Vagina (tissue), 2 donors: ENCODE measurements at regions not wholly inside any gene's neighbourhood (a gene's known extent, or its start where the extent isn't known, plus 50 kb on each side); places are given as distances from the start of the nearest gene placed in this dataset.
"Not testable (repeated sequence)": the region's sequence is repeated elsewhere in the genome, so short reads cannot be mapped to it uniquely, and the experiment has no call there.

Experiments used
- DNase-seq, 2 donors: peaks; one replicate each; pipeline ENCODE4 v3.0.0-alpha.2; 2017; ENCODE audit errors: extremely low spot score in 2 of 2
- H3K27ac ChIP-seq: fragments of 200-600 bp; sonication (generic); one replicate; pipeline ENCODE4 v1.5.1; 2019
- H3K27me3 ChIP-seq: fragments of 200-600 bp; sonication (generic); one replicate; pipeline ENCODE4 v1.5.1; 2019
- H3K36me3 ChIP-seq, 2 donors: fragments of 200-600 bp; sonication (generic); one replicate each; pipeline ENCODE4 v1.5.1; 2017 to 2019
- H3K4me1 ChIP-seq: fragments of 200-600 bp; sonication (generic); one replicate; pipeline ENCODE4 v1.5.1; 2019
- H3K4me3 ChIP-seq, 2 donors: fragments of 200-600 bp; sonication (generic); 1 replicate in 1 of 2; 2 replicates in 1 of 2; pipeline ENCODE4 v1.5.1; 2016 to 2019
- H3K9me3 ChIP-seq: fragments of 200-600 bp; sonication (generic); one replicate; pipeline ENCODE4 v1.5.1; 2019
- CTCF ChIP-seq, 3 experiments: fragments of 450-650 bp in 2 of 3; fragments of 200-600 bp in 1 of 3; sonication (generic) in 1 of 3; IDR thresholded peaks; one replicate each; pipeline ENCODE4 v1.5.1; 2017 to 2019; ENCODE audit warnings: antibody characterized with exemption in 3 of 3, mild to moderate bottlenecking in 2 of 3, moderate library complexity in 2 of 3
- POLR2A ChIP-seq, 2 donors: fragments of 450-650 bp; IDR thresholded peaks; one replicate each; pipeline ENCODE4 v1.6.1; 2017; ENCODE audit warnings: antibody characterized with exemption in 2 of 2, mild to moderate bottlenecking in 2 of 2, moderate library complexity in 2 of 2
- POLR2AphosphoS5 ChIP-seq, 2 donors: sonication (generic); formaldehyde crosslinking; IDR thresholded peaks; one replicate each; pipeline ENCODE4 v1.9.0; 2017; ENCODE audit warnings: antibody characterized with exemption in 2 of 2, mild to moderate bottlenecking in 2 of 2, low read depth in 1 of 2; ENCODE audit not compliant: insufficient read depth in 1 of 2
- intact Hi-C: fragments of 100-400 bp; cut with DNase I; formaldehyde crosslinking; loops from one replicate; pipeline ENCODE4 v1.15.1; 2023

DNA sequence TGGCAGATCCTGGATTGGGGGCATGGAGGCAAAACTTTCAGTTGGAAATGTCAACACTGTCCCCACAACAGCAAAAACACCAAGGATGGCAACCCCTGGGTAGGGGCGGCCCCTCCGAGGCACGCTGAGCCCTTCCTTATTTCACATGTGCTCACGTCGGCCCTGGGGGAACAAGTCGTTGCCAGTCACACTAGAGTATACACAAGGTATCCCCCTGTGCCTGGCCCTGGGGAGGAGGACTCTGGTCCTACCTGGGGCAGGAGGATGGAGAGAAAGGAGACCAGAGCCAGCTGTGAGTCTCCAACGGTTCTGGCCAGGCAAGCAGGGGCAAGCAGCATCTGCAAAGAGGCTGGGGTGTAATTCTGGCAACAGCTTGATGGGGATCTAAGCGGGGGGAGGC is 126.9 kb upstream of the FOXD4L5 start:
- no peak for DNase-seq

GRCh38 chr9:65411336-65411735 is 126.3 kb upstream of the FOXD4L5 start:
- DNase-seq = no peak
- intact Hi-C loops = no loop called here
- Histone ChIP-seq H3K36me3 (no peaks in the 10 kb centered on the region), H3K27ac (no peak overlapping the region), H3K4me3 (no peak overlapping the region), H3K27me3 (no peaks in the 10 kb centered on the region), H3K9me3 (no peaks in the 10 kb centered on the region), H3K4me1 (no peaks in the 10 kb centered on the region)
- TF ChIP-seq CTCF (IDR thresholded peaks at IDR 0.05) (no peak), POLR2AphosphoS5 (IDR thresholded peaks at IDR 0.05; ENCODE audit: insufficient read depth in 1 of 2, low read depth in 1 of 2) (no peak), POLR2A (IDR thresholded peaks at IDR 0.05) (no peak)

More for the DNA sequence above, 126.9 kb upstream of the FOXD4L5 start:
- intact Hi-C loops = no loop called here
- Histone ChIP-seq H3K4me3 (no peak overlapping the region), H3K9me3 (no peaks in the 10 kb centered on the region), H3K27me3 (no peaks in the 10 kb centered on the region), H3K36me3 (no peaks in the 10 kb centered on the region), H3K27ac (no peak overlapping the region), H3K4me1 (no peaks in the 10 kb centered on the region)
- TF ChIP-seq CTCF (IDR thresholded peaks at IDR 0.05) (no peak), POLR2AphosphoS5 (IDR thresholded peaks at IDR 0.05; ENCODE audit: insufficient read depth in 1 of 2, low read depth in 1 of 2) (no peak), POLR2A (IDR thresholded peaks at IDR 0.05) (no peak)

DNA sequence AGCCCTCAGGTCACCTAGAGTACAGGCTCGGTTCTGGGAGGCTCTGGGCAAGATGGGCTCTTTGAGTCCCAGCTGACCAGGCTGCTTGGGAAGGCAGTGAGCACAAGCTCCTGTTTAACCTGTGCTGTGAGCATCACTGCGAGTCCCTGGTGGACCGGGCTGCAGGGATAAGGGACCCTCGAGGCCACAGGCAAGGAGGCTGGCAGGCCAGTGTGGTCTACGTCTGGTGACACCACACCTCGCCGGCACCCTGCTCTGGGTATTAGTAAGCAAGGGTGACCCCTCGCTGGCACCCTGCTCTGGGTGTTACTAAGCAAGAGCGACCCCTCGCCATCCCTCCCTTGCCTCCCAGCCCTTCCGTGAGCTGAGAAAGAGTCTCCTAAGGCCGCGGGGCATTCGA is 125.9 kb upstream of the FOXD4L5 start:
- intact Hi-C loops = no loop called here
- H3K9me3 ChIP-seq = no peaks in the 10 kb centered on the region
- no peaks in the 10 kb centered on the region for H3K36me3 ChIP-seq
- no peak overlapping the region for H3K27ac ChIP-seq
- DNase-seq = no peak
- no peak overlapping the region for H3K4me3 ChIP-seq
- no peaks in the 10 kb centered on the region for H3K4me1 ChIP-seq
- H3K27me3 ChIP-seq = no peaks in the 10 kb centered on the region
- TF ChIP-seq POLR2AphosphoS5 (IDR thresholded peaks at IDR 0.05; ENCODE audit: insufficient read depth in 1 of 2, low read depth in 1 of 2) (no peak), POLR2A (IDR thresholded peaks at IDR 0.05) (no peak), CTCF (IDR thresholded peaks at IDR 0.05) (no peak)

DNA sequence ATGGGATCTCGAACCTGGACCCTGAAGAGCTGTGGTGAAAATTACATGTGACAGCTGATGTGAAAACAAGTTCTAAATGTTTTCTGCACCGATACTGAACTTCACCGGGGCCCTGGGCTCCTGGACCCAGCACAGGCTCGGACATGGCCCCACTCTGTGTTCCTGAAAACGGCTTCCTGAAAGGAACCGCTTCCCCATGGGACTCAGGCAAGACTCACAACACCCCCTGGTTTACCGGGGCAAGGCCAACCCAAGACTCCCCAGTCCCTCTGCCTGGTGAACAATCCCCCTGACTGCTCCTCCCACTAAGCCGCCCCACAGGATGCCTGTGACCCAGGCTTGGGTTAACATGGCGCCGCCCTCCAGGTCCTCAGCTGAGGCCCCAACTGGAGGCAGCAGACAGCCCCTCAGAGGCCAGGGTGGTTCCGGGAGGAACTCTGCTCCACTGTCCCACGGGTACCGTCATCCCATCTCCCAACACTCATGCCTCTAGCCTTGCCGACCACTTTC is 124.5 kb upstream of the FOXD4L5 start:
- H3K27ac ChIP-seq = no peak overlapping the region
- DNase-seq = no peak
- no peaks in the 10 kb centered on the region for H3K27me3 ChIP-seq
- no peak for TF ChIP-seq POLR2A (IDR thresholded peaks at IDR 0.05)
- TF ChIP-seq CTCF (IDR thresholded peaks at IDR 0.05) = no peak
- no peak for TF ChIP-seq POLR2AphosphoS5 (IDR thresholded peaks at IDR 0.05; ENCODE audit: insufficient read depth in 1 of 2, low read depth in 1 of 2)
- no peaks in the 10 kb centered on the region for H3K36me3 ChIP-seq
- no peaks in the 10 kb centered on the region for H3K9me3 ChIP-seq
- H3K4me1 ChIP-seq = no peaks in the 10 kb centered on the region
- intact Hi-C loops = no loop called here
- no peak overlapping the region for H3K4me3 ChIP-seq

- intact Hi-C loops, H3K4me1 ChIP-seq, H3K9me3 ChIP-seq: not testable (repeated sequence)
These were observed 123.8 kb upstream of the FOXD4L5 start for GRCh38 chr9:65408806-65409205.

GRCh38 chr9:65406625-65407024 is 121.6 kb upstream of the FOXD4L5 start:
- H3K9me3 ChIP-seq, H3K27ac ChIP-seq, H3K4me3 ChIP-seq, DNase-seq, intact Hi-C loops, H3K27me3 ChIP-seq, H3K4me1 ChIP-seq, H3K36me3 ChIP-seq: not testable (repeated sequence)

More at GRCh38 chr9:65408806-65409205, 123.8 kb upstream of the FOXD4L5 start:
- DNase-seq, H3K27me3 ChIP-seq, H3K27ac ChIP-seq, H3K36me3 ChIP-seq, H3K4me3 ChIP-seq: not testable (repeated sequence)

GRCh38 chr9:65405766-65406165 is 120.8 kb upstream of the FOXD4L5 start:
- H3K4me3 ChIP-seq, H3K27me3 ChIP-seq, intact Hi-C loops, H3K9me3 ChIP-seq, H3K4me1 ChIP-seq, DNase-seq, H3K27ac ChIP-seq, H3K36me3 ChIP-seq: not testable (repeated sequence)
